ENCODE measurements at regions not wholly inside any gene's neighbourhood (a gene's known extent, or its start where the extent isn't known, plus 50 kb on each side); places are given as distances from the start of the nearest gene placed in this dataset.

DNA sequence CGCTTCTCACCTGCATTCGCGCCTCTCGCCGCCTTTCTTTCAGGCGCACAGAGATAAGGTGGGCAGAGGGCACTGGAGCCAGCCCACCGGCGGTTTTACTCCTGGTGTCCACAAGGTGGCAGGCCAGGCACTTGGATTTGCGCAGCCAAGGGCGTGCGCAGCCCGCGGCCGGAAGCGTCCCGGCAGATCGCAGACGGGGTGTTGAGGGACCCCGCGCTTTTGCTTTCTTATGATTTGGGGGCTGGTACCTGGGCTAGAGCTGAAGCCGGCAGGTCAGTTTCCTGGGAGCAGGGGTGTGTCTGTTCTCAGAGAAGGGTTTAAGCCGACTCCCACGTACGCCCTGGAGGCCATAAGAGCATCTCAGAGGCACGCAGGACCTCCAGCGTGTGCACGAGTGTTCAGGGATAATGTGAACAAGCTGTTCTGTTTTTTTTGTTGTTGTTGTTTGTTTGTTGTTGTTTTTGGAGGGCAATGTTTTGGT is 305.6 kb upstream of the CXCR4 start (continued):
- no peak for TF ChIP-seq ZMIZ1 (IDR thresholded peaks at IDR 0.05; ENCODE audit: low read depth in 2 of 2, low read length in 2 of 2)
- no peak for TF ChIP-seq MIER1 (IDR thresholded peaks at IDR 0.05; ENCODE audit: low read depth)
- TF ChIP-seq, protein P1, sequence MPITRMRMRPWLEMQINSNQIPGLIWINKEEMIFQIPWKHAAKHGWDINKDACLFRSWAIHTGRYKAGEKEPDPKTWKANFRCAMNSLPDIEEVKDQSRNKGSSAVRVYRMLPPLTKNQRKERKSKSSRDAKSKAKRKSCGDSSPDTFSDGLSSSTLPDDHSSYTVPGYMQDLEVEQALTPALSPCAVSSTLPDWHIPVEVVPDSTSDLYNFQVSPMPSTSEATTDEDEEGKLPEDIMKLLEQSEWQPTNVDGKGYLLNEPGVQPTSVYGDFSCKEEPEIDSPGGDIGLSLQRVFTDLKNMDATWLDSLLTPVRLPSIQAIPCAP (CRISPR knock-in tag; IDR thresholded peaks at IDR 0.05; ENCODE audit: borderline replicate concordance): no peak
- TF ChIP-seq C11orf30 (IDR thresholded peaks at IDR 0.05; ENCODE audit: low read depth): no peak
- no peak for TF ChIP-seq OTX1 (CRISPR knock-in tag; IDR thresholded peaks at IDR 0.05)
- TF ChIP-seq RBM15 (IDR thresholded peaks at IDR 0.05; ENCODE audit: insufficient read depth, low read length): no peak
- TF ChIP-seq FOS (IDR thresholded peaks at IDR 0.05; ENCODE audit: extremely low read depth, insufficient read length): no peak
- TF ChIP-seq KLF6 (CRISPR knock-in tag; IDR thresholded peaks at IDR 0.05; ENCODE audit: borderline replicate concordance): no peak
- no peak for TF ChIP-seq POLR2H (tag; IDR thresholded peaks at IDR 0.05; ENCODE audit: low read depth)
- 0 out of 2 replicates have a peak, but pooled peaks have one; percentile 25 for TF ChIP-seq STAG1 (CRISPR knock-in tag; IDR thresholded peaks at IDR 0.05; ENCODE audit: borderline replicate concordance)
- TF ChIP-seq SUPT5H (IDR thresholded peaks at IDR 0.05): no peak
- TF ChIP-seq, protein P2, sequence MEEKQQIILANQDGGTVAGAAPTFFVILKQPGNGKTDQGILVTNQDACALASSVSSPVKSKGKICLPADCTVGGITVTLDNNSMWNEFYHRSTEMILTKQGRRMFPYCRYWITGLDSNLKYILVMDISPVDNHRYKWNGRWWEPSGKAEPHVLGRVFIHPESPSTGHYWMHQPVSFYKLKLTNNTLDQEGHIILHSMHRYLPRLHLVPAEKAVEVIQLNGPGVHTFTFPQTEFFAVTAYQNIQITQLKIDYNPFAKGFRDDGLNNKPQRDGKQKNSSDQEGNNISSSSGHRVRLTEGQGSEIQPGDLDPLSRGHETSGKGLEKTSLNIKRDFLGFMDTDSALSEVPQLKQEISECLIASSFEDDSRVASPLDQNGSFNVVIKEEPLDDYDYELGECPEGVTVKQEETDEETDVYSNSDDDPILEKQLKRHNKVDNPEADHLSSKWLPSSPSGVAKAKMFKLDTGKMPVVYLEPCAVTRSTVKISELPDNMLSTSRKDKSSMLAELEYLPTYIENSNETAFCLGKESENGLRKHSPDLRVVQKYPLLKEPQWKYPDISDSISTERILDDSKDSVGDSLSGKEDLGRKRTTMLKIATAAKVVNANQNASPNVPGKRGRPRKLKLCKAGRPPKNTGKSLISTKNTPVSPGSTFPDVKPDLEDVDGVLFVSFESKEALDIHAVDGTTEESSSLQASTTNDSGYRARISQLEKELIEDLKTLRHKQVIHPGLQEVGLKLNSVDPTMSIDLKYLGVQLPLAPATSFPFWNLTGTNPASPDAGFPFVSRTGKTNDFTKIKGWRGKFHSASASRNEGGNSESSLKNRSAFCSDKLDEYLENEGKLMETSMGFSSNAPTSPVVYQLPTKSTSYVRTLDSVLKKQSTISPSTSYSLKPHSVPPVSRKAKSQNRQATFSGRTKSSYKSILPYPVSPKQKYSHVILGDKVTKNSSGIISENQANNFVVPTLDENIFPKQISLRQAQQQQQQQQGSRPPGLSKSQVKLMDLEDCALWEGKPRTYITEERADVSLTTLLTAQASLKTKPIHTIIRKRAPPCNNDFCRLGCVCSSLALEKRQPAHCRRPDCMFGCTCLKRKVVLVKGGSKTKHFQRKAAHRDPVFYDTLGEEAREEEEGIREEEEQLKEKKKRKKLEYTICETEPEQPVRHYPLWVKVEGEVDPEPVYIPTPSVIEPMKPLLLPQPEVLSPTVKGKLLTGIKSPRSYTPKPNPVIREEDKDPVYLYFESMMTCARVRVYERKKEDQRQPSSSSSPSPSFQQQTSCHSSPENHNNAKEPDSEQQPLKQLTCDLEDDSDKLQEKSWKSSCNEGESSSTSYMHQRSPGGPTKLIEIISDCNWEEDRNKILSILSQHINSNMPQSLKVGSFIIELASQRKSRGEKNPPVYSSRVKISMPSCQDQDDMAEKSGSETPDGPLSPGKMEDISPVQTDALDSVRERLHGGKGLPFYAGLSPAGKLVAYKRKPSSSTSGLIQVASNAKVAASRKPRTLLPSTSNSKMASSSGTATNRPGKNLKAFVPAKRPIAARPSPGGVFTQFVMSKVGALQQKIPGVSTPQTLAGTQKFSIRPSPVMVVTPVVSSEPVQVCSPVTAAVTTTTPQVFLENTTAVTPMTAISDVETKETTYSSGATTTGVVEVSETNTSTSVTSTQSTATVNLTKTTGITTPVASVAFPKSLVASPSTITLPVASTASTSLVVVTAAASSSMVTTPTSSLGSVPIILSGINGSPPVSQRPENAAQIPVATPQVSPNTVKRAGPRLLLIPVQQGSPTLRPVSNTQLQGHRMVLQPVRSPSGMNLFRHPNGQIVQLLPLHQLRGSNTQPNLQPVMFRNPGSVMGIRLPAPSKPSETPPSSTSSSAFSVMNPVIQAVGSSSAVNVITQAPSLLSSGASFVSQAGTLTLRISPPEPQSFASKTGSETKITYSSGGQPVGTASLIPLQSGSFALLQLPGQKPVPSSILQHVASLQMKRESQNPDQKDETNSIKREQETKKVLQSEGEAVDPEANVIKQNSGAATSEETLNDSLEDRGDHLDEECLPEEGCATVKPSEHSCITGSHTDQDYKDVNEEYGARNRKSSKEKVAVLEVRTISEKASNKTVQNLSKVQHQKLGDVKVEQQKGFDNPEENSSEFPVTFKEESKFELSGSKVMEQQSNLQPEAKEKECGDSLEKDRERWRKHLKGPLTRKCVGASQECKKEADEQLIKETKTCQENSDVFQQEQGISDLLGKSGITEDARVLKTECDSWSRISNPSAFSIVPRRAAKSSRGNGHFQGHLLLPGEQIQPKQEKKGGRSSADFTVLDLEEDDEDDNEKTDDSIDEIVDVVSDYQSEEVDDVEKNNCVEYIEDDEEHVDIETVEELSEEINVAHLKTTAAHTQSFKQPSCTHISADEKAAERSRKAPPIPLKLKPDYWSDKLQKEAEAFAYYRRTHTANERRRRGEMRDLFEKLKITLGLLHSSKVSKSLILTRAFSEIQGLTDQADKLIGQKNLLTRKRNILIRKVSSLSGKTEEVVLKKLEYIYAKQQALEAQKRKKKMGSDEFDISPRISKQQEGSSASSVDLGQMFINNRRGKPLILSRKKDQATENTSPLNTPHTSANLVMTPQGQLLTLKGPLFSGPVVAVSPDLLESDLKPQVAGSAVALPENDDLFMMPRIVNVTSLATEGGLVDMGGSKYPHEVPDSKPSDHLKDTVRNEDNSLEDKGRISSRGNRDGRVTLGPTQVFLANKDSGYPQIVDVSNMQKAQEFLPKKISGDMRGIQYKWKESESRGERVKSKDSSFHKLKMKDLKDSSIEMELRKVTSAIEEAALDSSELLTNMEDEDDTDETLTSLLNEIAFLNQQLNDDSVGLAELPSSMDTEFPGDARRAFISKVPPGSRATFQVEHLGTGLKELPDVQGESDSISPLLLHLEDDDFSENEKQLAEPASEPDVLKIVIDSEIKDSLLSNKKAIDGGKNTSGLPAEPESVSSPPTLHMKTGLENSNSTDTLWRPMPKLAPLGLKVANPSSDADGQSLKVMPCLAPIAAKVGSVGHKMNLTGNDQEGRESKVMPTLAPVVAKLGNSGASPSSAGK (IDR thresholded peaks at IDR 0.05): peak; percentile 43
